Kidney capillary endothelial cell (primary cell): ENCODE measurements at regions not wholly inside any gene's neighbourhood (a gene's known extent, or its start where the extent isn't known, plus 50 kb on each side); places are given as distances from the start of the nearest gene placed in this dataset.
"Not testable (repeated sequence)": the region's sequence is repeated elsewhere in the genome, so short reads cannot be mapped to it uniquely, and the experiment has no call there.

Source experiments
- DNase-seq: peaks from one replicate; pipeline ENCODE4 v3.0.0-alpha.2; 2018; ENCODE audit warnings: low spot score

GRCh38 chr11:25515576-25515975, 816.4 kb upstream of the ANO3 start:
- no peak for DNase-seq

GRCh38 chr11:25520459-25520858, 811.5 kb upstream of the ANO3 start:
- no peak for DNase-seq

GRCh38 chr11:25527841-25528240, 804.1 kb upstream of the ANO3 start:
- DNase-seq, result no peak

- DNase-seq, result no peak
These were observed 802.4 kb upstream of the ANO3 start for GRCh38 chr11:25529572-25529971.

GRCh38 chr11:25535467-25536272, 796.3 kb upstream of the ANO3 start:
- DNase-seq, result no peak

- no peak for DNase-seq
These were observed 795.6 kb upstream of the ANO3 start for GRCh38 chr11:25536289-25536688.

- DNase-seq, result no peak
These were observed 794.5 kb upstream of the ANO3 start for GRCh38 chr11:25537393-25537792.

GRCh38 chr11:25547292-25547691, 784.6 kb upstream of the ANO3 start:
- DNase-seq, result no peak

- no peak for DNase-seq
These were observed 769.5 kb upstream of the ANO3 start for GRCh38 chr11:25562417-25562816.

GRCh38 chr11:25565846-25566245, 766.1 kb upstream of the ANO3 start:
- DNase-seq, result no peak

GRCh38 chr11:25566298-25567200, 765.4 kb upstream of the ANO3 start:
- DNase-seq, result no peak

GRCh38 chr11:25576320-25576719, 755.6 kb upstream of the ANO3 start:
- DNase-seq, result no peak

- DNase-seq, result not testable (repeated sequence)
These were observed 752.4 kb upstream of the ANO3 start for GRCh38 chr11:25579554-25579953.

GRCh38 chr11:25583596-25583995, 748.3 kb upstream of the ANO3 start:
- DNase-seq, result no peak

- DNase-seq, result no peak
These were observed 744.4 kb upstream of the ANO3 start for GRCh38 chr11:25587496-25587895.

- DNase-seq, result no peak
These were observed 738.7 kb upstream of the ANO3 start for GRCh38 chr11:25593221-25593620.

- no peak for DNase-seq
These were observed 735.2 kb upstream of the ANO3 start for GRCh38 chr11:25596701-25597100.

GRCh38 chr11:25597696-25598095, 734.2 kb upstream of the ANO3 start:
- DNase-seq, result no peak

- DNase-seq, result no peak
These were observed 729.8 kb upstream of the ANO3 start for GRCh38 chr11:25602149-25602548.

GRCh38 chr11:25602959-25603358, 729.0 kb upstream of the ANO3 start:
- DNase-seq, result no peak

- DNase-seq, result no peak
These were observed 719.1 kb upstream of the ANO3 start for GRCh38 chr11:25612806-25613205.

- no peak for DNase-seq
These were observed 718.5 kb upstream of the ANO3 start for GRCh38 chr11:25613451-25613850.

- no peak for DNase-seq
These were observed 718.1 kb upstream of the ANO3 start for GRCh38 chr11:25613865-25614264.
